Hepatocyte (in vitro differentiated cells): ENCODE measurements at regions not wholly inside any gene's neighbourhood (a gene's known extent, or its start where the extent isn't known, plus 50 kb on each side); places are given as distances from the start of the nearest gene placed in this dataset.

ENCODE experiments used
- DNase-seq: peaks from one replicate; pipeline ENCODE4 v3.0.0-alpha.2; 2016; ENCODE audit warnings: low spot score
- H2AFZ ChIP-seq: fragments of 200-600 bp; sonication (generic); 2 replicates; pipeline ENCODE4 v1.6.0; 2016; ENCODE audit warnings: antibody characterized with exemption, mild to moderate bottlenecking
- H3K27ac ChIP-seq: fragments of 200-600 bp; sonication (generic); 2 replicates; pipeline ENCODE4 v1.5.1; 2016; ENCODE audit warnings: mild to moderate bottlenecking
- H3K27me3 ChIP-seq: fragments of 200-600 bp; sonication (generic); 2 replicates; pipeline ENCODE4 v1.6.1; 2016
- H3K36me3 ChIP-seq: fragments of 200-600 bp; sonication (generic); replicated peaks from 2 replicates; pipeline ENCODE4 v1.5.1; 2016; ENCODE audit warnings: low read depth; ENCODE audit not compliant: insufficient read depth
- H3K4me1 ChIP-seq: fragments of 200-600 bp; sonication (generic); 2 replicates; pipeline ENCODE4 v1.5.1; 2016; ENCODE audit warnings: mild to moderate bottlenecking, moderate library complexity; ENCODE audit not compliant: insufficient read depth
- H3K4me2 ChIP-seq: fragments of 200-600 bp; sonication (generic); 2 replicates; pipeline ENCODE4 v1.6.0; 2016
- H3K4me3 ChIP-seq: fragments of 200-600 bp; sonication (generic); 2 replicates; pipeline ENCODE4 v1.5.1; 2016; ENCODE audit warnings: mild to moderate bottlenecking
- H3K79me2 ChIP-seq: fragments of 200-600 bp; sonication (generic); 2 replicates; pipeline ENCODE4 v1.6.0; 2017; ENCODE audit warnings: mild to moderate bottlenecking
- H3K9me2 ChIP-seq: fragments of 200-600 bp; sonication (generic); replicated peaks from 2 replicates; pipeline ENCODE4 v1.6.0; 2017; ENCODE audit warnings: mild to moderate bottlenecking; ENCODE audit not compliant: insufficient read depth
- H3K9me3 ChIP-seq: fragments of 200-600 bp; sonication (generic); 2 replicates; pipeline ENCODE4 v1.5.1; 2016; ENCODE audit warnings: low read depth, mild to moderate bottlenecking
- H4K20me1 ChIP-seq: fragments of 200-600 bp; sonication (generic); 2 replicates; pipeline ENCODE4 v1.6.0; 2016; ENCODE audit warnings: mild to moderate bottlenecking; ENCODE audit not compliant: insufficient read depth, poor library complexity, severe bottlenecking
- CTCF ChIP-seq: fragments of 200-600 bp; sonication (generic); IDR thresholded peaks from 2 replicates; pipeline ENCODE4 v1.5.1; 2016; ENCODE audit warnings: antibody characterized with exemption, mild to moderate bottlenecking; ENCODE audit not compliant: poor library complexity
- EZH2 ChIP-seq: fragments of 200-600 bp; sonication (generic); IDR thresholded peaks from 2 replicates; pipeline ENCODE4 v1.6.1; 2016; ENCODE audit warnings: antibody characterized with exemption, mild to moderate bottlenecking, borderline replicate concordance
- EZH2phosphoT487 ChIP-seq: fragments of 200-600 bp; sonication (generic); IDR thresholded peaks from one replicate; pipeline ENCODE4 v1.6.1; 2018; ENCODE audit warnings: antibody characterized with exemption, mild to moderate bottlenecking, low read depth, moderate library complexity; ENCODE audit not compliant: unreplicated experiment, severe bottlenecking
- WGBS: methylation state at CpG from one replicate; pipeline ENCODE4 v1.1.6; 2016; ENCODE audit warnings: low lambda C conversion rate; ENCODE audit errors: missing lambda C conversion rate; 5-methylcytosine and 5-hydroxymethylcytosine counted together

GRCh38 chr6:147823936-147824335, 315.4 kb downstream of the SAMD5 start:
- H4K20me1 ChIP-seq, result no peaks in the 10 kb centered on the region
- no peak for TF ChIP-seq EZH2
- no peak for TF ChIP-seq CTCF
- TF ChIP-seq EZH2phosphoT487, result no peak
- no peak overlapping the region for H3K4me3 ChIP-seq
- H3K4me1 ChIP-seq, result no peaks in the 10 kb centered on the region
- no peaks in the 10 kb centered on the region for H3K79me2 ChIP-seq
- no peak overlapping the region for H2AFZ ChIP-seq
- H3K36me3 ChIP-seq, result no peaks in the 10 kb centered on the region
- WGBS, result 68% methylated on average over 2 of the region's 2 CpGs
- DNase-seq, result no peak
- H3K4me2 ChIP-seq, result no peak overlapping the region
- no peaks in the 10 kb centered on the region for H3K9me3 ChIP-seq
- no peaks in the 10 kb centered on the region for H3K27me3 ChIP-seq
- no peak overlapping the region for H3K27ac ChIP-seq
- H3K9me2 ChIP-seq, result no peaks in the 10 kb centered on the region

- H3K9me2 ChIP-seq, result no peaks in the 10 kb centered on the region
- H4K20me1 ChIP-seq, result no peaks in the 10 kb centered on the region
- TF ChIP-seq EZH2phosphoT487, result no peak
- TF ChIP-seq EZH2, result no peak
- TF ChIP-seq CTCF, result no peak
- no peak for DNase-seq
- WGBS, result 80% methylated on average over 2 of the region's 2 CpGs
- H3K36me3 ChIP-seq, result no peaks in the 10 kb centered on the region
- no peaks in the 10 kb centered on the region for H3K79me2 ChIP-seq
- no peaks in the 10 kb centered on the region for H3K27me3 ChIP-seq
- H2AFZ ChIP-seq, result no peak overlapping the region
- no peak overlapping the region for H3K27ac ChIP-seq
- no peak overlapping the region for H3K4me3 ChIP-seq
- H3K9me3 ChIP-seq, result no peaks in the 10 kb centered on the region
- H3K4me1 ChIP-seq, result no peaks in the 10 kb centered on the region
- H3K4me2 ChIP-seq, result no peak overlapping the region
Observed at GRCh38 chr6:147825848-147826247, 317.4 kb downstream of the SAMD5 start.

GRCh38 chr6:147826698-147827097, 318.2 kb downstream of the SAMD5 start:
- H3K27me3 ChIP-seq, result no peaks in the 10 kb centered on the region
- H3K4me2 ChIP-seq, result no peak overlapping the region
- 81% methylated on average over 4 of the region's 4 CpGs for WGBS
- no peak overlapping the region for H3K27ac ChIP-seq
- no peak for TF ChIP-seq CTCF
- TF ChIP-seq EZH2, result no peak
- TF ChIP-seq EZH2phosphoT487, result no peak
- no peak overlapping the region for H2AFZ ChIP-seq
- H3K79me2 ChIP-seq, result no peaks in the 10 kb centered on the region
- DNase-seq, result no peak
- H3K9me2 ChIP-seq, result no peaks in the 10 kb centered on the region
- H3K36me3 ChIP-seq, result no peaks in the 10 kb centered on the region
- H3K4me3 ChIP-seq, result no peak overlapping the region
- H4K20me1 ChIP-seq, result no peaks in the 10 kb centered on the region
- no peaks in the 10 kb centered on the region for H3K4me1 ChIP-seq
- no peaks in the 10 kb centered on the region for H3K9me3 ChIP-seq

- no peaks in the 10 kb centered on the region for H3K4me1 ChIP-seq
- H3K27me3 ChIP-seq, result no peaks in the 10 kb centered on the region
- no peak for DNase-seq
- no peaks in the 10 kb centered on the region for H4K20me1 ChIP-seq
- no peak overlapping the region for H3K4me2 ChIP-seq
- H2AFZ ChIP-seq, result no peak overlapping the region
- H3K27ac ChIP-seq, result no peak overlapping the region
- no peaks in the 10 kb centered on the region for H3K9me3 ChIP-seq
- TF ChIP-seq EZH2phosphoT487 (no peak), EZH2 (no peak), CTCF (no peak)
- H3K36me3 ChIP-seq, result no peaks in the 10 kb centered on the region
- H3K79me2 ChIP-seq, result no peaks in the 10 kb centered on the region
- no peak overlapping the region for H3K4me3 ChIP-seq
- H3K9me2 ChIP-seq, result no peaks in the 10 kb centered on the region
- 100% methylated on average over 1 of the region's 1 CpG for WGBS
Observed at GRCh38 chr6:147829418-147829817, 320.9 kb downstream of the SAMD5 start.
